H1 (cell line): ENCODE measurements at regions not wholly inside any gene's neighbourhood (a gene's known extent, or its start where the extent isn't known, plus 50 kb on each side); places are given as distances from the start of the nearest gene placed in this dataset.

Source experiments
- CTCF ChIA-PET: fragments of 300-600 bp; sonication (Branson Sonifier 250); formaldehyde crosslinking; loops from one replicate; lab custom pipeline; 2021; ENCODE audit not compliant: partially characterized antibody; lab: Charles Lee
- POLR2A ChIA-PET: fragments of 300-600 bp; sonication (Branson Sonifier 250); formaldehyde crosslinking; loops from one replicate; lab custom pipeline; 2021; ENCODE audit warnings: inconsistent platforms; ENCODE audit not compliant: partially characterized antibody; lab: Charles Lee
- DNase-seq, 2 experiments: peaks; one replicate each; pipeline versions ENCODE4 v3.0.0 to v3.0.0-alpha.2; 2010 to 2022; ENCODE audit warnings: low spot score in 2 of 2, low read depth in 1 of 2, mixed read lengths in 1 of 2
- FAIRE-seq: peaks from 2 replicates; lab custom pipeline; 2011; peaks lifted over from hg19 to GRCh38; lab: Jason Lieb, UNC
- H2AFZ ChIP-seq: 2 replicates; pipeline ENCODE4 v1.8.1; 2012; ENCODE audit warnings: low read length, inconsistent platforms
- H2AK5ac ChIP-seq: 2 replicates; pipeline ENCODE4 v1.6.1; 2013; ENCODE audit warnings: low read depth, low read length
- H2BK120ac ChIP-seq: replicated peaks from 2 replicates; pipeline ENCODE3; 2013; ENCODE audit warnings: low read depth, low read length, inconsistent platforms
- H2BK12ac ChIP-seq: 2 replicates; pipeline ENCODE4 v1.6.1; 2013; ENCODE audit warnings: low read depth, low read length
- H2BK15ac ChIP-seq: 2 replicates; pipeline ENCODE4 v1.6.1; 2013; ENCODE audit warnings: low read length
- H2BK20ac ChIP-seq: 2 replicates; pipeline ENCODE4 v1.6.1; 2013; ENCODE audit warnings: low read length
- H2BK5ac ChIP-seq: 2 replicates; pipeline ENCODE4 v1.6.1; 2013; ENCODE audit warnings: low read depth, low read length
- H3K14ac ChIP-seq: 2 replicates; pipeline ENCODE4 v1.6.1; 2013; ENCODE audit warnings: inconsistent platforms; ENCODE audit not compliant: insufficient read length
- H3K18ac ChIP-seq: 2 replicates; pipeline ENCODE4 v1.6.1; 2013; ENCODE audit warnings: low read length; ENCODE audit errors: extremely low read depth
- H3K23ac ChIP-seq: 2 replicates; pipeline ENCODE4 v1.6.1; 2013; ENCODE audit warnings: inconsistent platforms; ENCODE audit not compliant: insufficient read length
- H3K23me2 ChIP-seq: 2 replicates; pipeline ENCODE4 v1.6.1; 2013; ENCODE audit warnings: low read depth, low read length
- H3K27ac ChIP-seq: 2 replicates; pipeline ENCODE4 v1.6.1; 2011; ENCODE audit warnings: low read depth, low read length, inconsistent platforms
- H3K27me3 ChIP-seq, 4 experiments: replicated peaks in 1 of 4; 1 replicate in 1 of 4; 2 replicates in 3 of 4; pipeline versions ENCODE4 v1.6.1 to v1.8.1; 2011 to 2013; ENCODE audit warnings: low read length in 3 of 4, mild to moderate bottlenecking in 3 of 4, inconsistent platforms in 2 of 4, mixed read lengths in 2 of 4, moderate library complexity in 1 of 4; ENCODE audit not compliant: control insufficient read depth in 3 of 4, insufficient read depth in 3 of 4; ENCODE audit errors: extremely low read depth in 1 of 4
- H3K36me3 ChIP-seq, 4 experiments: 2 replicates each; pipeline versions ENCODE4 v1.6.1 to v1.8.1; 2011 to 2013; ENCODE audit warnings: mild to moderate bottlenecking in 4 of 4, low read length in 3 of 4, moderate library complexity in 2 of 4, control low read depth in 1 of 4, inconsistent platforms in 1 of 4; ENCODE audit not compliant: insufficient read depth in 4 of 4, control insufficient read depth in 2 of 4
- H3K4ac ChIP-seq: replicated peaks from 2 replicates; pipeline ENCODE3; 2013; ENCODE audit warnings: low read length, low read depth, mixed read lengths, inconsistent platforms; ENCODE audit not compliant: insufficient read length
- H3K4me1 ChIP-seq, 4 experiments: replicated peaks in 1 of 4; 1 replicate in 1 of 4; 2 replicates in 3 of 4; pipeline versions ENCODE4 v1.6.1 to v1.8.1; 2011 to 2013; ENCODE audit warnings: low read length in 3 of 4, inconsistent platforms in 2 of 4, mixed read lengths in 1 of 4; ENCODE audit not compliant: insufficient read depth in 4 of 4, control insufficient read depth in 3 of 4
- H3K4me2 ChIP-seq, 2 experiments: 2 replicates each; pipeline versions ENCODE4 v1.6.1 to v1.8.1; 2011 to 2013; ENCODE audit warnings: low read depth in 2 of 2, low read length in 2 of 2, control low read depth in 1 of 2, inconsistent platforms in 1 of 2, mild to moderate bottlenecking in 1 of 2; ENCODE audit not compliant: insufficient read depth in 1 of 2
- H3K4me3 ChIP-seq, 4 experiments: fragments of 200-600, 300-600 bp in 1 of 4; sonication (generic), shearing (Covaris generic), sonication (Bioruptor Twin) in 1 of 4; 2 replicates each; pipeline versions ENCODE4 v1.5.1 to v1.8.1; 2011 to 2016; ENCODE audit warnings: low read length in 4 of 4, low read depth in 3 of 4, control low read depth in 2 of 4, inconsistent platforms in 2 of 4, mild to moderate bottlenecking in 2 of 4, mixed read lengths in 1 of 4, moderate library complexity in 1 of 4; ENCODE audit not compliant: insufficient read depth in 2 of 4; ENCODE audit errors: extremely low read depth in 1 of 4
- H3K56ac ChIP-seq: replicated peaks from 2 replicates; pipeline ENCODE3; 2013; ENCODE audit warnings: low read depth, mild to moderate bottlenecking, mixed read lengths, low read length, inconsistent platforms; ENCODE audit not compliant: insufficient read length
- H3K79me1 ChIP-seq: 2 replicates; pipeline ENCODE4 v1.6.1; 2013; ENCODE audit warnings: low read depth, low read length, control low read depth
- H3K79me2 ChIP-seq, 2 experiments: 2 replicates each; pipeline versions ENCODE4 v1.6.1 to v1.8.1; 2012 to 2013; ENCODE audit warnings: low read length in 2 of 2, mild to moderate bottlenecking in 2 of 2, inconsistent platforms in 1 of 2; ENCODE audit not compliant: insufficient read depth in 2 of 2, control insufficient read depth in 1 of 2
- H3K9ac ChIP-seq, 4 experiments: replicated peaks in 1 of 4; 1 replicate in 1 of 4; 2 replicates in 3 of 4; pipeline versions ENCODE4 v1.6.1 to v1.8.1; 2011 to 2013; ENCODE audit warnings: low read depth in 3 of 4, low read length in 3 of 4, control low read depth in 2 of 4, mild to moderate bottlenecking in 2 of 4, moderate library complexity in 2 of 4, inconsistent platforms in 1 of 4; ENCODE audit errors: extremely low read depth in 1 of 4
- H3K9me3 ChIP-seq, 2 experiments: 2 replicates each; pipeline versions ENCODE4 v1.6.1 to v1.8.1; 2012 to 2013; ENCODE audit warnings: mild to moderate bottlenecking in 2 of 2, moderate library complexity in 2 of 2, control low read depth in 1 of 2, inconsistent platforms in 1 of 2, low read depth in 1 of 2, low read length in 1 of 2, mixed read lengths in 1 of 2; ENCODE audit not compliant: insufficient read depth in 2 of 2
- H4K20me1 ChIP-seq, 2 experiments: replicated peaks in 1 of 2; 2 replicates each; pipeline versions ENCODE3 to v1.8.1; 2011 to 2013; ENCODE audit warnings: inconsistent platforms in 2 of 2, low read length in 2 of 2, mild to moderate bottlenecking in 1 of 2; ENCODE audit not compliant: insufficient read depth in 2 of 2, control insufficient read depth in 1 of 2
- H4K5ac ChIP-seq: 2 replicates; pipeline ENCODE4 v1.6.1; 2013; ENCODE audit warnings: low read length, low read depth, mixed read lengths, inconsistent platforms; ENCODE audit not compliant: insufficient read length
- H4K8ac ChIP-seq: 2 replicates; pipeline ENCODE4 v1.8.0; 2013; ENCODE audit warnings: mild to moderate bottlenecking, moderate library complexity, low read length, inconsistent platforms; ENCODE audit not compliant: insufficient read depth; ENCODE audit errors: extremely low read depth
- H4K91ac ChIP-seq: replicated peaks from 2 replicates; pipeline ENCODE3; 2013; ENCODE audit warnings: low read length, mixed read lengths, inconsistent platforms; ENCODE audit not compliant: insufficient read length
- CBX5 ChIP-seq: fragments of 300-800, 300-1000 bp; sonication (generic); IDR thresholded peaks from 2 replicates; pipeline ENCODE4 v1.7.1; 2016; ENCODE audit warnings: antibody characterized with exemption, low read length, low read depth
- GABPA ChIP-seq: IDR thresholded peaks from 2 replicates; pipeline ENCODE4 v1.6.1; 2011; ENCODE audit warnings: mild to moderate bottlenecking, low read length, moderate library complexity, borderline replicate concordance; ENCODE audit not compliant: insufficient read depth
- PHF8 ChIP-seq: fragments of 200-600 bp; sonication (generic); conservative IDR thresholded peaks from 2 replicates; pipeline ENCODE4 v1.7.1; 2012; ENCODE audit warnings: low read depth, mild to moderate bottlenecking, inconsistent platforms, low read length, moderate library complexity
- SAP30 ChIP-seq: fragments of 300-600 bp; sonication (generic); IDR thresholded peaks from 2 replicates; pipeline ENCODE4 v1.7.1; 2012; ENCODE audit warnings: low read length, moderate library complexity, mild to moderate bottlenecking, inconsistent platforms; ENCODE audit not compliant: insufficient read depth, insufficient replicate concordance
- WGBS, 2 experiments: shearing (Covaris generic) in 1 of 2; methylation state at CpG; one replicate each; pipeline versions ENCODE4 v1.1.6 to v1.1.7; 2013 to 2015; ENCODE audit warnings: low lambda C conversion rate in 2 of 2, mixed read lengths in 2 of 2, inconsistent platforms in 1 of 2, low coverage in 1 of 2, missing lambda C conversion rate in 1 of 2; ENCODE audit not compliant: insufficient replicate concordance in 2 of 2, insufficient coverage in 1 of 2, insufficient read length in 1 of 2; ENCODE audit errors: extremely low coverage in 1 of 2, missing lambda C conversion rate in 1 of 2; 5-methylcytosine and 5-hydroxymethylcytosine counted together
- TF ChIP-seq, protein P1 (sequence below): IDR thresholded peaks from 2 replicates; pipeline ENCODE4 v1.6.1; 2012; ENCODE audit warnings: low read length, inconsistent platforms

GRCh38 chr22:47315862-47316419, 553.5 kb downstream of the TBC1D22A start:
- H3K9ac ChIP-seq: no peak overlapping the region
- H3K9me3 ChIP-seq: peaks cover 46 to 52% of the 10 kb centered on the region in 2 experiments
- no peak overlapping the region for H3K4me3 ChIP-seq
- H3K4me2 ChIP-seq: no peak overlapping the region
- H2BK15ac ChIP-seq: no peak overlapping the region
- no peaks in the 10 kb centered on the region; a peak in 1 of 7 replicates for H3K27me3 ChIP-seq
- H2BK12ac ChIP-seq: no peak overlapping the region
- no peaks in the 10 kb centered on the region for H3K4me1 ChIP-seq
- no peak overlapping the region for H3K56ac ChIP-seq
- H4K8ac ChIP-seq: no peak overlapping the region
- H4K5ac ChIP-seq: no peak overlapping the region
- POLR2A ChIA-PET: no interaction called here
- no peaks in the 10 kb centered on the region for H4K20me1 ChIP-seq
- H2BK20ac ChIP-seq: no peak overlapping the region
- no peak overlapping the region for H3K27ac ChIP-seq
- CTCF ChIA-PET: interaction anchor here (0.6 to 0.7 kb wide), 2 partner anchors 15 to 474 kb away, joined by 3 to 4 read pairs; no protein-coding TSS in a partner anchor
- no peak overlapping the region for H2AFZ ChIP-seq
- no peak overlapping the region for H3K4ac ChIP-seq
- H2BK5ac ChIP-seq: no peak overlapping the region
- DNase-seq (no peak), FAIRE-seq (no peak)
- H2BK120ac ChIP-seq: no peak overlapping the region
- no peak overlapping the region for H3K14ac ChIP-seq
- no peak overlapping the region for H2AK5ac ChIP-seq
- H3K23me2 ChIP-seq: no peaks in the 10 kb centered on the region
- H3K79me2 ChIP-seq: no peaks in the 10 kb centered on the region
- H3K79me1 ChIP-seq: no peaks in the 10 kb centered on the region
- TF ChIP-seq PHF8: no peak
- TF ChIP-seq, protein P1, sequence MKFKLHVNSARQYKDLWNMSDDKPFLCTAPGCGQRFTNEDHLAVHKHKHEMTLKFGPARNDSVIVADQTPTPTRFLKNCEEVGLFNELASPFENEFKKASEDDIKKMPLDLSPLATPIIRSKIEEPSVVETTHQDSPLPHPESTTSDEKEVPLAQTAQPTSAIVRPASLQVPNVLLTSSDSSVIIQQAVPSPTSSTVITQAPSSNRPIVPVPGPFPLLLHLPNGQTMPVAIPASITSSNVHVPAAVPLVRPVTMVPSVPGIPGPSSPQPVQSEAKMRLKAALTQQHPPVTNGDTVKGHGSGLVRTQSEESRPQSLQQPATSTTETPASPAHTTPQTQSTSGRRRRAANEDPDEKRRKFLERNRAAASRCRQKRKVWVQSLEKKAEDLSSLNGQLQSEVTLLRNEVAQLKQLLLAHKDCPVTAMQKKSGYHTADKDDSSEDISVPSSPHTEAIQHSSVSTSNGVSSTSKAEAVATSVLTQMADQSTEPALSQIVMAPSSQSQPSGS: no peak
- TF ChIP-seq CBX5: no peak
- no peak for TF ChIP-seq GABPA
- no peak for TF ChIP-seq SAP30
- TF ChIP-seq, all 59 proteins: peak for 0
- Histone ChIP-seq H4K91ac (no peak overlapping the region), H3K23ac (no peak overlapping the region), H3K18ac (no peak overlapping the region), H3K36me3 (no peaks in the 10 kb centered on the region)
- WGBS, 2 experiments: 74% methylated on average over 7 of the region's 7 CpGs; no CpG with 5 or more reads in 1 of the 2 experiments
